ENCODE measurements at regions not wholly inside any gene's neighbourhood (a gene's known extent, or its start where the extent isn't known, plus 50 kb on each side); places are given as distances from the start of the nearest gene placed in this dataset.

- no peak for TF ChIP-seq CTCF (IDR thresholded peaks at IDR 0.05; ENCODE audit: poor library complexity)
- no peak for TF ChIP-seq EZH2phosphoT487 (IDR thresholded peaks at IDR 0.05; ENCODE audit: low read depth, severe bottlenecking, unreplicated experiment)
These were observed 281.6 kb upstream of the FMN2 start for GRCh38 chr1:239810061-239810481.

All from hepatocyte (in vitro differentiated cells).